Activated CD4-positive, alpha-beta T cell treated with anti-CD3 and anti-CD28 coated beads, Interleukin-2, Interleukin-6, amounts not matched to agents 100 ng/mL and 50 ng/mL, durations not matched to agents 16 hours and 8 hours (primary cell): ENCODE measurements at regions not wholly inside any gene's neighbourhood (a gene's known extent, or its start where the extent isn't known, plus 50 kb on each side); places are given as distances from the start of the nearest gene placed in this dataset.

Source experiments
- DNase-seq: peaks from one replicate; pipeline ENCODE4 v3.0.0-alpha.2; 2020

DNA sequence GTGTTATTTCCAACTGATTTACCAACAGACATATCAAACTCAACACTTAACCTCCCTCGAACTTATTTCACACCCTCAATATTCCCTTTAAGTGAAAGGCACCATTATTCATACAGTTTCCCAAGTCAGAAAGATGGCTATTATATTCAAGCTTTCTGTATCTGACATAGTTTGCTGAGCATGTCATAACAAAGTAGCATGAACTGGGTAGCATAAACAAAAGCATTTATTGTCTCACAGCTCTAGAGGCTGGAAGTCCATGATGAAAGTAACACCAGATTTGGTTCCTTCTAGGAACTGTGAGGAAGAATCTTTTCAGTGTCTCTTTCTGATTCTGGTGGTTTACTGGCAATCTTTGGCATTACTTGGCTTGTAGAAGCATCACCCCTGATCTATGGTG, 1388.6 kb downstream of the TECRL start:
- no peak for DNase-seq

DNA sequence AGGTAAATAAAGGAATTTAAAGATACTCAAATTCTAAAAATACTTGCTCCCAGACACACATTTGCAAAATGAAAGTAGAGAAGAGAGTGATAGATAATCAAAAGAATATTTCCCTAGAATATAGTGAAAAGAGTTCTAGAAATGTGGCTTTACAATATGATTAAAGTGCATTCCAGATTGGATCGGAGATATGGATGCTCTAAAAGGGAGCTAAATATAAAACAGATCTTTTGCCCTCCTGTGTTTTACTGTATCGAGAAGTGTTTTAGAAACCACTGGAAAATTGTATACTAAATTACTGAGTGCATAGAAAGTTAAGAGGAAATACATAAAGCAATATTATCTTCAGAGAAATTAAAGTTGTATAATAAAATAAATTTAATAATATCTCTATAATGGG, 1392.0 kb downstream of the TECRL start:
- no peak for DNase-seq

DNA sequence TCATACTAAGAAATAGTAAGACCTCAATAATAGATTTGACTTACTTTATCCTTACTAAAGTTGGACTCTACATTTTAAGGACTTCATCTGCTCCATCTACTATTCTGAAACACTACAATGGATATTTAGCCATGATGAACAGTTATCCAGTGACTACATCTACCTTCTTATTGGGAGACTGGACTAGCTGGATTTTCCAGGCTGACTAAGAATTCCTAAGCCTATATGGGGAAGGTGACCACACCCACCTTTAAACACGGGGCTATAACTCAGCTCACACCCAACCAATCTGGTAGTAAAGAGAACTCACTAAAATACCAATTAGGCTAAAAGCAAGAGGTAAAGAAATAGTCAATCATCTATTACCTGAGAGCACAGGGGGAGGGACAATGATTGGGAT, 1438.4 kb downstream of the TECRL start:
- no peak for DNase-seq

DNA sequence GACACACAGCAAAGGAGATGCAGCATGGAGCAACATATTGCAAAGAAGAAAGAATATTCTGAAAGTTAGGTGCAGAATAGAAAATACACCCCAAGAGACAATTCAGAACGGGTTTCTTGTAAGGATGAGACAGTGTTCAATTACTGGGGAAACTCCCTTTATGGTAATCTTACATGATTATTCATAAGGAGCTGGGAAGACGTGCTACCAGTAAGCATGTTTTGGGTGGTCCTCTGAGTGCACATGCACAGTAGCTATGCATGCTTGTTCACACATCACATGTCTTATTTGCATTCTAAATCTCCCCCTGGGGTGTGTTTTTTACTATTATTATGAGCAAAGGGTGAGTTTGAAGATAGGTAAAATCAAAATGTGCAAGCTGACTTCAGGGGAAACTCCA, 1448.8 kb downstream of the TECRL start:
- DNase-seq, result no peak

DNA sequence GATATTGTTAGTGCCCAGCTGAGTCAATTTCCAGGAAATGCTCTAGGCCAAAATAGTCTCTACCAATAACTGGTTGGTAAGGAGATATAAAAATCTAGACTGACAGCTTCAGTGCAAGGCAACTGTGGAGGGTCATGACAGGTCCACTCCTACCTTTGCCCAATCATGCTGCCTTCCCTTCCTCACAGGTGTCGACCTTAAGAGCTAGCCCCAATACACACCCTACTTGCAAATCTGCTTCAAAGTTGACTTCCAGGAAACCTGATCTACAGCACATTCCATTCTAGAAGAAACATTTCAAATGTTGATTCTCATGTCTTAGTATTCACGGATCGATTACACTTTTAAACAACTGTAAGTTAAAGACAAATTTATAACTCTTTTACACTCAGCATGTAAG, 1455.5 kb downstream of the TECRL start:
- DNase-seq, result no peak

DNA sequence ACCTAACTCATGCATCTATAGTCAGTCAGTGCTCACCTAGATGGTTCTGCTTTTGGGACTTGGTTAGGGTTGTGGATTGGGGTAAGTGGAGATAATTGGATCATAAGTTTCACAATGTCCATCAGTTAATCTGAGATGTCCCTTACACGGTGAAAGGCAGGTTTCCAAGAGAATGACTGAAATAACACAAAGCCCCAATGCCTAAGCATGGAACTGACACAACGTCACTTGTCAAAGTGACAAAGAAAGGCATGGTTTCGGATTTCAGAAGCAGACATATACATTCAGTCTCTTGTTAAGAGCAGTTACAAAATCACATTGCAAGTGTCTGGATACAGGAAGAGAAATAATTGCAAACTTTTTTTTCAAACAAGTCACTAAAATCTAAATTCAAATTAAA, 1456.9 kb downstream of the TECRL start:
- DNase-seq, result no peak

DNA sequence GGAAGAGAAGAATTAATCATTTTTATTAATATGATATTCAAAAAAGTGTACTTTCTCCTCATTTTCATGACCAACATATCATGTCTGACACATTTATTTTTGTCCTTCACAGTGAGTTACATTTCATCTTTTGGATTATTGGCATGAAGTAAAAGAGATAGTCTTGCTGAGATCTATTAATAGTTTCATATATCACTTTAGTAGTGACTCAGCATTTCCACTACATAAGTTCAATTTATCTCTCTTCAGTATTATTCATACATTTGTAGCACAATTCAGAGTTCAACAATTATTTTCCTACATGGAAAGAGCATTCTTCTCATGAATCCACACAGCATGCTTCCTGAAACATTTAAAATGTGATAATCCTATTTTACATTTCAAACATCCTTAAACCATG, 1461.1 kb downstream of the TECRL start:
- DNase-seq, result no peak

DNA sequence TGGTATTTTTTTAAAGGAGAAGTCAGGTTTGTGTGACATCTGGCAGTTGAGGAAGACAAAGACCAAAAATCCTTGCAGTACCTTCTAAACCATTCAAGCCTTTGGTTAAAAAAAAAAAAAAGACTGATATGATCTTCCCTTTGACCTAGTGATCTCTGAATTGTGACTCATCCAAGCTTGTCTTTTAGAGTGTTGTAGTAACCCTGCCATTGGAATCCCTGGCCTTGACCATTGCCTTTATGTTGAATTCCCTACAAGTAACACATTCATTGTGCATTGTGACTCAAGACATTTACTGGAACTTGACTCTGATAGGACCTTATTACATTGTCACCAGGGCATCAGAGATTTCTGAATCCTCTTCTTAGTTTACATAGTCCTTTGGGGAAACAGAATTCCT, 1469.0 kb downstream of the TECRL start:
- no peak for DNase-seq

DNA sequence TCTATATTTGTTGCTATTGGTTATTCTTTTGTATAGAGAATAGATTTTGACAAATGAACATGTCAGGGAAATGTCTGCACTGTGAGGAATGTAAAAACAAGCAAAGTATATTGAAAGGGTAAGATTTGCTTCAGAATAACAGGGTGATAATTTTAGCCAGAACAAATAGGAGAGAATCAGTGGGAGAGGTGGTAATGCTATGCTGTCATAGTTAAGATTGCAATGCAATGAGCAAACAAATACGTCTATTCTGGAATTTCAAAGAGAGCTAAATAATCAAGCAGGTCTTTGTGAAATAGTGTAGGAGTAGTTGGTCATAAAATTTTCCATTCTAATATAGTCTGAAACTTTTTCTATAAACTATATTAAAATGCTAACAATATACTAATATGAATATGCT, 1478.4 kb downstream of the TECRL start:
- DNase-seq, result no peak

DNA sequence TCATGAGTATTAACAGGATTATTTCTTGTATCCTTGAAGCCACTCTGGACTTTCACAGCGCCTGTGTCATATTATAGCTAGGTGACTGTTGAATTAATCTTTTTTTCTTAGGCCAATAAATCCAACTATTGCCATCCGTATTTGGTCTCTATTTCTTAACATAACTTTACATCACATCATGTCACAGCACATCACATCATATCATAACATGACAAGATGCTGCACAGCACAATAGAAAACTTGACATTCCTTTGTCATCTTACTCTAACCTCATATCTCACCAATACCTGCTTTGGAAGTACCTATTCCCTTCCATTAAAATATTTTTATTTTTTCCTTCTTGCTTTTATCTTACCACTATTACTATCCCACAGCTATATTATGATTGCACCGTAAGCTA, 1480.8 kb downstream of the TECRL start:
- no peak for DNase-seq

DNA sequence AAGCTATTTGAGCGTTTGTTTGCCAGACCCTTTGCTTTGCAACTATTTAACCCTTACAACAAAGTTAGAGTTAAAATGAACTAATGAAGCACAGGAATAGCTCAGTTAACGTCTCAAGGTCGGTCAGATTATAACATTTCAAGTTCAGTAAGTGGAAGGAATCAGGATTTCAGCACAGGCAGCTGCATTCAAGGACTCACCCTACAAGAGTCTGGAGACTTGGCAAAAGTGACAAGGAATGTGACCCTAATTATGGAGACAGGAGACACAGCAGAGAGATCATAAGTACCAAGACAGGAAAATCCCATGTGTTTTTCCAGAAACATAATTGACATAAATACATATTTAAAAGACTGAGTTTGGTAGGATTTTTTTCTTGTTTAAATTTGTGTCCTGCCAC, 1481.7 kb downstream of the TECRL start:
- no peak for DNase-seq

DNA sequence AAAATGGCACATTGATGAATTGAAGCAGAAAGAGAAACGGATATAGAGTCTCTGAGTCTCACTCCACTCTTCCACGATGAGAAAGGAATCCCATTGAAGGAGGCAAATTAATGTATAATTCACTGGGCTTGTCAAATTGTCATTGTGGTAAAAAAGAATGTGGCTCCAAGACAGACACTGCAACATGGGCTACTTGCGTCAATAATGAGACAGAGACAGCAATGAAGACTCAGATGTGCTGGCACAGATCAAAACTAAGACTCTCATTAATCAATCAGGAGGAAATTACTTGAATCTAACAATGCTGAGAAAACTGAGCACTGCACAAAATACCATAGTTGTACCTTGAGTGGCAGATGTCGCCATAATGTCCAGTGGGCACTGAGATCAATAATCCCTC, 1485.5 kb downstream of the TECRL start:
- no peak for DNase-seq

DNA sequence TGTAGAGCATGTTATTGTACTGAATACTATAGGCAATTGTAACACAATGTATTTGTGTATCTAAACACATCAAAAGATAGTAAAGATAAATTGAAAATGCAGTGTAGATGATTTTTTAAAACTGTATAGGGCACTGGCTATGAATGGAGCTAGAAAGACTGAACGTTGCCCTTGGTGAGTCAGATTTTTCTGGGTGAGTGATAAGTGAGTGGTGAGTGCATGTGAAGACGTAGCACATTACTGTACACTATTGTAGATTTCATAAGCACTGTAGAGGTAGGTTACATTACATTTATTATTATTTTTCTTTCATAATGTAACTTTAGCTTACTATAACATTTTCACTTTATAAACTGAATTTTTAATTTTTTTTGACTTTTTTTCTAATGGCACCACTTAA, 1491.6 kb downstream of the TECRL start:
- no peak for DNase-seq

DNA sequence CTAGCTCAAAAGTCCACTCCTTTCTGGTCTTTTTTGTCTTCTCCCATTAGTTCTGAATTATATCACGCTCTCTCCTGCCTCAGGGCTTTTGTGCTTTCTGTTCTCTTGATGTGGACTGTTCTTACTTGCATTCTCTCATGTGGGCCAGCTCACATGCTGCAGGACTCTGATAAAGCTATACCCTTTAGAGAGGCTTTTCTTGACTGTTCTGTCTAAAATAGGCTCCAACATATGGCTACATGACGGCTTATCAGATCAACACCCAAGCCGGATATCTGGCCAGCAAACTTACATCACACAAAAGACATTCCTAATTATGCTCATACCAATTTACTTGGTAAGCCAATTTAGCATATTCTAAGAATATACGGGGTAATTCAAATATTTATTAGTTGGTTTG, 1494.5 kb downstream of the TECRL start:
- DNase-seq, result no peak

DNA sequence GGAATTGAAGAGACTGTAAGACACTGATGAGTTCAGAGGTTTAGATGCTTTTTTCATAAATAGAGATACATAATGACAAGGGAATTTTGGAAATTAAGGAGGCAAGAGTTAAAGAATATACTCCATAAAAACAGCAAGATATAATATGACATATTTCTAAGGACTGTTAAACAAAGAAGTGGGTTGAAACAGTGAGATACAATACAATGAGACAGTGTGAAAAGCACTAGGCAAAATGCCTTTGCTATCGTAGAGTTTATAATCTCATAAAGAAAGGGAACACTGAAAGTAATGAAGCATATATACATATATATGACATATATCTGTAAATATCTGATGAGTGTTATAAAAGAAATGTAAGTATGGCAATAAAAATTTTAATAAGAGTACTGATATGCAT, 1496.2 kb downstream of the TECRL start:
- DNase-seq, result no peak

DNA sequence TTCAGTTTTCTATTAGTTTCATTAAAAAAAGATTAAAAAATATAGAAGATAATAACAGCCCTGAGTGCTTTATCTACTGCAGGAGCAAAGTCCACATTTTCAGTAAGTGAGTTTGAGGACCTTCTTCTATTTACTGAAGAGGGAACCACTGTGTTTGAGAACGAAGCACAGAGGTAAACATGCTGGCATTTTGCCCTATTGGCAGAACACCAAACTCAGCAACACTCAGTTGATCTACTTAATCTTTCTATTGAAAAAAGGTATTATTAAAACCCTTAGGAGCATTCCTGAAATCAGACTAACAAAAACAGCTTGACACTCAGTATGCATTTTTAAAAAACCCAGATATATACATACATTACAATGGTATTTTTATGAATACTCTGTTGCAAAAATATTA, 1496.7 kb downstream of the TECRL start:
- no peak for DNase-seq

DNA sequence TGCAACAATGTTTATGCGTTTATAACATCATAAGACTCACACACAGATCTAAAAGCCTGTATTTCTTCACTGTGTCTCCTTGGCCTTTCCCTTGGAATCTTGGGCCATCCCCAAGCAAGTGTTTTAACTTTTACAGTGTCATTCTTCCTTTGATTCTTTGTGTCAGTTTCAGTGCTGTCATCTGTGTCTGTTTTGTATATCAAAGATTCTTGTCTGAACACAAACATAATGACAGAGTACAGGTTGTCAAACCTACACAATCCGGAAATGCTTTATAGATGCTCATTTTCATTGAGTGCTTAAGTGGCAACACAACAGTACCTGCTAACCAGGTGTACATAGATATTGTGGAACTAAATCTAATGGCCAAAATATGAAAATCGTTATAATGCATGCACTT, 1500.0 kb downstream of the TECRL start:
- no peak for DNase-seq

DNA sequence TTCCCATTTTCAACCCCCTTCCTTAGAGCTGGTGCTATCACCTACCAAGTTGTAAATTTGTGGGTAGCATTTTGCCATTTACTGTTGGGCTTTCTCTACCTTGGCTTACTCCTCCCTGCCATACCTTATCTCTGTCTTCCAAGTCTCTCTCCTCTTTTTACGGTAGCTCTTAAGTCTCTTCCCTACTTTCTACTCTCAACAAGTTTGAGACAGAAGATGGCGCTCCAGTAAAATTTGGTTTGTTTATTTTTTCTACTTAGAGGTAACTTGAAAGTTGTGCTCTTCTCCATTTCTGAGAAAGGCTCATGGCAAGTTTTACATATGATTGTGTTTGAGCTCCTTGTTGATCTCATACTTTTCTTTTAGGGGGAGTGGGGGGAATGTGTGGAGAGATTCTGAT, 1508.1 kb downstream of the TECRL start:
- DNase-seq, result no peak

DNA sequence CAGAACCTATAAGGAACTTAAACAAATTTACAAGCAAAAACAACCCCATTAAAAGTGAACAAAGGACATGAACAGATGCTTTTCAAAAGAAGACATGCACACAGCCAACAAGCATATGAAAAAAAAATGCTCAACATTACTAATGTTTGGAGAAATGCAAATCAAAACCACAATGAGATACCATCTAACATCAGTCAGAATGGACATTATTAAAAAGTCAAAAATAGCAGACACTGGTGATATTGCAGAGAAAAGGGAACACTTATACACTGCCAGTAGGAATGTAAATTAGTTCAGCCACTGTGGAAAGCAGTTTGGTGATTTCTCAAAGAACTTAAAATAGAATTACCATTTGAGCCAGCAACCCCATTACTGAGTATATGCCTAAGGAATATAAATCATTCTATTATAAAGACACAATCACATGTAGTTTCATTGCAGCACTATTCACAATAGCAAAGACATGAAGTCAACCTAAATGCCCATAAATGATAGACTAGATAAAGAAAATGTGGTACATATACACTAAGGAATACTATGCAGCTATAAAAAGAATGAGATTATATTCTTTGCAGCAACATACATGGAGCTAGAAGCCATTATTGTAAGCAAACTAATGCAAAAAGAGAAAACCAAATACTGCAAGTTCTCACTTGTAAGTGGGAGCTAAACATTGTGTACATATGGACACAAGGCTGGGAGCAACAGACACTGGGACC, 1509.4 kb downstream of the TECRL start:
- DNase-seq, result no peak

DNA sequence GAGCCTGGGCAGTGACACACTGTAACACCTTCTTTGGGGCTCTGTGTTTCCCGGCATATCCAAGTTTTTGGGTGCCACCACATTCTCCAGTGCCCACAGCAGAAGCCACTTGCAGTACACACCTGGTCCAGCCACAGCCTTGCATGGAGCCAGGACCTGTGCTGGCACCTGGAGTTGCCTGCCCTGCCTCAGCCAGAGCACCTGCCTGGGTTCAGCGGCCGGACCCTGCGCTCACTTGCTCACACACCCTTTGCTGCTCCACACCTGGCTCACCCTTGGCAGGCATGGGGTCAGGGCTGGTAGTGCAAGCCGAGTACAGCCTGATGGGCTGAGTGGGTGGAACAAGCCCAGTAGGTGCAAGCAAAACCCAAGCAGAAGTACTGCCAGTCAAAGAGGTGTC, 1511.1 kb downstream of the TECRL start:
- DNase-seq, result no peak

DNA sequence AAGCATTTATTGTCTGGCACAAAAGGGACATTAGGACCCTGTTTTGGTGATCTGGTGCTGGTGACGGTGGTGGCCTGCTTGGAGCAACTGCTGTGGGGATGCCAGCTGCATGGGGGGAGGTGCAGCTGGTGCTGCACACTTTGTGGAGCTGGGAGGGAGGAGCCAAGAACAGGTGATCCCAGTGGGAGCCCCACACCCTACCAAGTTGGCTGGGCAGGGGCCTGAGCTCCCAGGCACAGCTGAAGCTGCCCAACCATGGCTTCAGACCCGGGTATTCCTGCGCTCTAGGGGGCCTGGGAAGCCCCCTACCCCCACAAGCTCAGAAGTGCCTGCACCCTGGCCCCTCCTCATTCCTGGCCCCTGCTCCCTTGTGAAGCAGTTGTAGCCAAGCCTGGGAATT, 1512.5 kb downstream of the TECRL start:
- no peak for DNase-seq

DNA sequence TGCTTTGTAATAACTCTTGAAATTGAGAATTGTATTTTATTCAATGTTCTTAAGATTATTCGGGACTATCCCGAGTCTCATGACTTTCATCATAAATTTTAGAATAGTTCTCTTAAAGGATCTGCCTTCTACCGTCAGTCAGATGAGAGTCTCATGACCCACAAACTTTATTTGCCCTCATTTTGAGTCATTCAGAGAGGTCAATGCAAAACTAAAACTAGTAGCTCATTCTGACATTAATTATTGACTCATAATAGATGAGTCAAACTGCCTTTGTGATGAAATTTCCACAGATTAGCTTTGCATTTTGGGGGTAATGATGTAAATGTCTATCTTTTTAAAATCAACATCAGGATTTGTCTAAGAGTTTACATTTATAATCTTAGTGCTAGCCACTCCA, 1527.3 kb downstream of the TECRL start:
- DNase-seq, result no peak

DNA sequence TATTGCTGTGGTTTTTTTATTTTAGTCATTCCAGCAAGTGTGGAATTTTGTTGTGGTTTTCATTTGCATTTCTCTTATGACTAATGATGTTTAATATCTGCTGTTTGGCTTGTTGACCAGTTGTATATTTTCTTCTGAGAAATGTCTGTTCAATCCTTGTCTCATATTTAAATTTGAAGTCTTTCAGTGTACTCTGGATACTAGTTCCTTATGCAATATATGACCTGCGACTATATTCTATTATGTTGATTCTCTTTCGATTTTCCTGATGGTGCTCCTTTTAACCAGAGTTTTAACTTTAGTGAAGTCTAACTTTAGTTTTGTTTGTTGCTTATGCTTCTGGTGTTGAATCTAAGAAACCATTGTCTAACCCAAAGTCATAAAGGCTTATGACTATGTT, 1528.0 kb downstream of the TECRL start:
- no peak for DNase-seq

DNA sequence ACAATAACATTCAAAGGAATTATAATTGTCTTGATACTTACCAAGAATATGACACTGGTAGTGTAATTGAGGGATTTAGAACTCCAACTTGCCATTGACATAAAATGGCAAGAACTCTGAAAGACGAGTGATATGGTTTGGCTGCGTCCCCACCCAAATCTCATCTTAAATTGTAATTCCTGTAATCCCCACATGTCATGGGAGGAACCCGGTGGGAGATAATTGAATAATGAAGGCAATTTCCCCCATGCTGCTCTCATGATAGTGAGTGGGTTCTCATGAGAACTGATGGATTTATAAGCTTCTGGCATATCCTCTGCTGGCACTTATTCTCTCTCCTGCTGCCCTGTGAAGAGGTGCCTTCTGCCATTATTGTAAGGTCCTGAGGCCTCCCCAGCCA, 1536.4 kb downstream of the TECRL start:
- DNase-seq, result no peak

DNA sequence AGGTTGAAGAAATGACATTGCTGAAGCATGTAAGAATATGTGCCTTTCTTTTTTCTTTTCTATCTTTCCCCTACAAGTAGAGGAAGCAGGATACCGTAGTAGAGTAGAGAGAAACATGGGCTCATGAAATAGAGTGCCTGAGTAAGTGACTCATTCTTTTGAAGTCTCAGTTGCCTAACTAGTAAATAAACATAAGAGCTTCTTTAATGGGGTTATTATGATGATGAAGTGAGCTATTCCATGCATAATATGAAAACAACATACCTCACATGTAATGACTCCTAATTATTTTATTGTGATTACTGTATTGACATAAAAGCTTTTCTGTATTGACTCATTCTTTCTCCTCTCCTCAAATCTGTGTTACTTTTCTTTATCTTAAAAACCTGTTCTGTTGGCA, 1538.2 kb downstream of the TECRL start:
- no peak for DNase-seq

DNA sequence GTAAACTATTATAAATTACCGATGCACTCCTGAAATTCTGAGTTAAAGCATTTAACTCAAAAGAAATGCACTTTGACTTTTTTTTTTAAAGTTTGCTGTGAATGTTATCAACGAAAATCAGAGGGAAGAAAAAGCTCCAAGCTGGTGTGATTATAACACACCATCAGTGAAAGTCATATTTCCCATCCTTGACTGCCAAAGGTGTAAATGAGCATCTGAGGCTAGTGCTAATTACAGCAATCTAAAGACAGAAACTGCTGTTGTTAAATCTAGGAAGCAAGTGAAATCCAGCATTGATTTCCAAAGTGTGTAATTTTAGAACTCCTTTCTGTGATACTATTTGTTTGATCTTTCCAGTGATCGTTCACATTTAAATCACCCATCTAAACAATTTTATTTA, 1538.8 kb downstream of the TECRL start:
- DNase-seq, result no peak
